ENCODE measurements at regions not wholly inside any gene's neighbourhood (a gene's known extent, or its start where the extent isn't known, plus 50 kb on each side); places are given as distances from the start of the nearest gene placed in this dataset.
"Not testable (repeated sequence)": the region's sequence is repeated elsewhere in the genome, so short reads cannot be mapped to it uniquely, and the experiment has no call there.

DNA sequence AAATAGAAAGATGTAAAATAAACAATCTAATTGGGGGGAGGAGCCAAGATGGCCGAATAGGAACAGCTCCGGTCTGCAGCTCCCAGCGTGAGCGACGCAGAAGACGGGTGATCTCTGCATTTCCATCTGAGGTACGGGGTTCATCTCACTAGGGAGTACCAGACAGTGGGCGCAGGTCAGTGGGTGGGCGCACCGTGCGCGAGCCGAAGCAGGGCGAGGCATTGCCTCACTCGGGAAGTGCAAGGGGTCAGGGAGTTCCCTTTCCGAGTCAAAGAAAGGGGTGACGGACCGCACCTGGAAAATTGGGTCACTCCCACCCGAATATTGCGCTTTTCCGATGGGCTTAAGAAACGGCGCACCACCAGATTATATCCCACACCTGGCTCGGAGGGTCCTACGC is 515.4 kb downstream of the PID1 start:
- TF ChIP-seq, protein P1, sequence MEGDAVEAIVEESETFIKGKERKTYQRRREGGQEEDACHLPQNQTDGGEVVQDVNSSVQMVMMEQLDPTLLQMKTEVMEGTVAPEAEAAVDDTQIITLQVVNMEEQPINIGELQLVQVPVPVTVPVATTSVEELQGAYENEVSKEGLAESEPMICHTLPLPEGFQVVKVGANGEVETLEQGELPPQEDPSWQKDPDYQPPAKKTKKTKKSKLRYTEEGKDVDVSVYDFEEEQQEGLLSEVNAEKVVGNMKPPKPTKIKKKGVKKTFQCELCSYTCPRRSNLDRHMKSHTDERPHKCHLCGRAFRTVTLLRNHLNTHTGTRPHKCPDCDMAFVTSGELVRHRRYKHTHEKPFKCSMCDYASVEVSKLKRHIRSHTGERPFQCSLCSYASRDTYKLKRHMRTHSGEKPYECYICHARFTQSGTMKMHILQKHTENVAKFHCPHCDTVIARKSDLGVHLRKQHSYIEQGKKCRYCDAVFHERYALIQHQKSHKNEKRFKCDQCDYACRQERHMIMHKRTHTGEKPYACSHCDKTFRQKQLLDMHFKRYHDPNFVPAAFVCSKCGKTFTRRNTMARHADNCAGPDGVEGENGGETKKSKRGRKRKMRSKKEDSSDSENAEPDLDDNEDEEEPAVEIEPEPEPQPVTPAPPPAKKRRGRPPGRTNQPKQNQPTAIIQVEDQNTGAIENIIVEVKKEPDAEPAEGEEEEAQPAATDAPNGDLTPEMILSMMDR (IDR thresholded peaks at IDR 0.05): not testable (repeated sequence)
- not testable (repeated sequence) for TF ChIP-seq POLR2A (IDR thresholded peaks at IDR 0.05)

Measured in sigmoid colon (tissue), 3 donors.